Hepatocyte (in vitro differentiated cells): ENCODE measurements at regions not wholly inside any gene's neighbourhood (a gene's known extent, or its start where the extent isn't known, plus 50 kb on each side); places are given as distances from the start of the nearest gene placed in this dataset.
"Not testable (repeated sequence)": the region's sequence is repeated elsewhere in the genome, so short reads cannot be mapped to it uniquely, and the experiment has no call there.

Experiments
- CTCF ChIP-seq: fragments of 200-600 bp; sonication (generic); IDR thresholded peaks from 2 replicates; pipeline ENCODE4 v1.5.1; 2016; ENCODE audit warnings: antibody characterized with exemption, mild to moderate bottlenecking; ENCODE audit not compliant: poor library complexity
- EZH2 ChIP-seq: fragments of 200-600 bp; sonication (generic); IDR thresholded peaks from 2 replicates; pipeline ENCODE4 v1.6.1; 2016; ENCODE audit warnings: antibody characterized with exemption, mild to moderate bottlenecking, borderline replicate concordance
- EZH2phosphoT487 ChIP-seq: fragments of 200-600 bp; sonication (generic); IDR thresholded peaks from one replicate; pipeline ENCODE4 v1.6.1; 2018; ENCODE audit warnings: antibody characterized with exemption, mild to moderate bottlenecking, low read depth, moderate library complexity; ENCODE audit not compliant: unreplicated experiment, severe bottlenecking

- not testable (repeated sequence) for TF ChIP-seq CTCF, EZH2phosphoT487, EZH2
These were observed 1154.5 kb upstream of the ACO1 start for GRCh38 chr9:31229976-31230375.
